Breast epithelium (tissue), 3 donors: ENCODE measurements at regions not wholly inside any gene's neighbourhood (a gene's known extent, or its start where the extent isn't known, plus 50 kb on each side); places are given as distances from the start of the nearest gene placed in this dataset.

ENCODE experiments used
- CTCF ChIP-seq, 3 donors: fragments of 450-650 bp; IDR thresholded peaks; one replicate each; pipeline ENCODE4 v1.5.1; 2016 to 2017; ENCODE audit warnings: antibody characterized with exemption in 3 of 3, mild to moderate bottlenecking in 3 of 3, moderate library complexity in 3 of 3
- POLR2A ChIP-seq: fragments of 450-650 bp; IDR thresholded peaks from one replicate; pipeline ENCODE4 v1.6.1; 2016; ENCODE audit warnings: antibody characterized with exemption, mild to moderate bottlenecking, moderate library complexity
- POLR2AphosphoS5 ChIP-seq, 3 donors: sonication (generic); formaldehyde crosslinking; IDR thresholded peaks; one replicate each; pipeline ENCODE4 v1.6.1; 2017; ENCODE audit warnings: antibody characterized with exemption in 3 of 3

- TF ChIP-seq CTCF (IDR thresholded peaks at IDR 0.05) (no peak), POLR2AphosphoS5 (IDR thresholded peaks at IDR 0.05) (no peak), POLR2A (no peak)
These were observed 219.4 kb upstream of the GBE1 start for GRCh38 chr3:81980596-81981494.
